Lung (tissue), 11 donors: ENCODE measurements at regions not wholly inside any gene's neighbourhood (a gene's known extent, or its start where the extent isn't known, plus 50 kb on each side); places are given as distances from the start of the nearest gene placed in this dataset.

Experiments
- ATAC-seq: fragments of 200-7000 bp; cut with Tn5 transposase; one replicate; pipeline ENCODE4 v1.9.1; 2020; ENCODE audit warnings: moderate number of reproducible peaks; ENCODE audit not compliant: insufficient read depth, low FRiP score
- DNase-seq, 3 donors: peaks; one replicate each; pipeline ENCODE4 v3.0.0-alpha.2; 2013 to 2017
- H3K27ac ChIP-seq, 2 donors: one replicate each; pipeline ENCODE4 v1.5.1; 2013; ENCODE audit warnings: mild to moderate bottlenecking in 2 of 2, moderate library complexity in 2 of 2, control low read depth in 1 of 2, inconsistent platforms in 1 of 2, low read depth in 1 of 2, low read length in 1 of 2
- H3K27me3 ChIP-seq, 3 donors: one replicate each; pipeline ENCODE4 v1.5.1; 2013; ENCODE audit warnings: low read length in 2 of 3; ENCODE audit not compliant: control insufficient read depth in 3 of 3, insufficient read depth in 3 of 3
- H3K36me3 ChIP-seq, 4 donors: one replicate each; pipeline ENCODE4 v1.5.1; 2013; ENCODE audit warnings: low read length in 4 of 4, mild to moderate bottlenecking in 1 of 4, moderate library complexity in 1 of 4; ENCODE audit not compliant: control insufficient read depth in 4 of 4, insufficient read depth in 4 of 4
- H3K4me1 ChIP-seq, 5 donors: one replicate each; pipeline ENCODE4 v1.5.1; 2013; ENCODE audit warnings: low read length in 5 of 5, mild to moderate bottlenecking in 2 of 5, moderate library complexity in 1 of 5; ENCODE audit not compliant: control insufficient read depth in 5 of 5, insufficient read depth in 5 of 5
- H3K4me3 ChIP-seq: one replicate; pipeline ENCODE4 v1.5.1; 2013; ENCODE audit warnings: mild to moderate bottlenecking, control low read depth, moderate library complexity
- H3K9ac ChIP-seq, 2 donors: one replicate each; pipeline ENCODE4 v1.5.1; 2013; ENCODE audit warnings: low read length in 2 of 2, control low read depth in 1 of 2; ENCODE audit not compliant: insufficient read depth in 1 of 2
- H3K9me3 ChIP-seq, 4 donors: one replicate each; pipeline ENCODE4 v1.5.1; 2013; ENCODE audit warnings: low read length in 3 of 4, mild to moderate bottlenecking in 1 of 4, moderate library complexity in 1 of 4; ENCODE audit not compliant: control insufficient read depth in 4 of 4, insufficient read depth in 3 of 4
- WGBS, 2 donors: extraction: QIAGEN DNeasy Blood & Tissue Kit; methylation state at CpG; one replicate each; pipeline ENCODE4 v1.1.7; 2013; 5-methylcytosine and 5-hydroxymethylcytosine counted together
- TF ChIP-seq, protein P1 (sequence below): IDR thresholded peaks from 2 replicates; pipeline ENCODE4 v1.5.1; 2012; ENCODE audit warnings: mild to moderate bottlenecking; ENCODE audit errors: control extremely low read depth, extremely low read depth
- donor health status: control.
- donor health status: control.
- donor health status: Bipolar disorder and iron deficiency.
- donor health status: healthy.
- donor health status: DM: yes; HTN: yes; CAD: no.

DNA sequence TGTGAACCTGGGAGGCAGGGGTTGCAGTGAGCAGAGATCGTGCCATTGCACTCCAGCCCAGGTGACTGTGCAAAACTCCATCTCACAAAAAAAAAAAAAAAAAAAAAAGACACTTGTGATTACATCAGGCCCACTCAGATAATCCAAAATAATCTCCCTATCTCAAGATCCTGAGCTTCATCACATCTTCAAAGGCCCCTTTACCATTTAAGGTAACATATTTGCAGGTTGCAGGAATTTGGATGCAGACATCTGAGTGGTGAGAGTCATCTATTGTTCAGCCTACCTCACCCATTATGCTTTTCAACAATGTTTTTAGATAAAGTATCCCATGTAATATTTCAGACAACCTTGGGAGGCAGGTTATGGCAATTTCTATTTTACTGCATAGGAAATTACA is 51.4 kb upstream of the EXOC4 start:
- no peak for ATAC-seq
- no peak overlapping the region for H3K4me3 ChIP-seq

DNA sequence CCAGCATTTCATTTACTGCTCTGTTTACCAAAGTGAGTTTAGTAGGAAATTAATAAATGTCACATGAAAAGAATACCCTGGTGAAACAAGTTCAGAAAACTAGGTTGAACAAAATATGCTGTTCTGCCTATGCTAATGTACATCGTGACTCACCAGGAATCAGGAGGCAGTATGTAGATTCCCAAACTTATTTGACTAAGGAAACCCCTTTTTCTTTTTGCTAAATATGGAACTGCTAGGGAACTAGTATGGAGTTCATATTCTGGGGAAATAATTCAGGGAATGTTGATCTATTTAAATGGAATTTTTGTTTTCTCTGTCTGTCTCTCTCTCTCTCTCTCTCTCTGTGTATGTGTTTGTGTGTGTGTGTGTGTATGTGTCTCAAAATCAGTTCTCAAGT is 49.9 kb upstream of the EXOC4 start:
- Histone ChIP-seq H3K36me3 (no peaks in the 10 kb centered on the region), H3K9me3 (no peaks in the 10 kb centered on the region), H3K9ac (no peak overlapping the region), H3K27ac (no peak overlapping the region), H3K4me1 (no peaks in the 10 kb centered on the region), H3K4me3 (no peak overlapping the region), H3K27me3 (no peaks in the 10 kb centered on the region)
- no peak for ATAC-seq
- WGBS, 2 donors = 97 to 98% methylated on average over 1 of the region's 1 CpG
- no peak for DNase-seq
- TF ChIP-seq, protein P1, sequence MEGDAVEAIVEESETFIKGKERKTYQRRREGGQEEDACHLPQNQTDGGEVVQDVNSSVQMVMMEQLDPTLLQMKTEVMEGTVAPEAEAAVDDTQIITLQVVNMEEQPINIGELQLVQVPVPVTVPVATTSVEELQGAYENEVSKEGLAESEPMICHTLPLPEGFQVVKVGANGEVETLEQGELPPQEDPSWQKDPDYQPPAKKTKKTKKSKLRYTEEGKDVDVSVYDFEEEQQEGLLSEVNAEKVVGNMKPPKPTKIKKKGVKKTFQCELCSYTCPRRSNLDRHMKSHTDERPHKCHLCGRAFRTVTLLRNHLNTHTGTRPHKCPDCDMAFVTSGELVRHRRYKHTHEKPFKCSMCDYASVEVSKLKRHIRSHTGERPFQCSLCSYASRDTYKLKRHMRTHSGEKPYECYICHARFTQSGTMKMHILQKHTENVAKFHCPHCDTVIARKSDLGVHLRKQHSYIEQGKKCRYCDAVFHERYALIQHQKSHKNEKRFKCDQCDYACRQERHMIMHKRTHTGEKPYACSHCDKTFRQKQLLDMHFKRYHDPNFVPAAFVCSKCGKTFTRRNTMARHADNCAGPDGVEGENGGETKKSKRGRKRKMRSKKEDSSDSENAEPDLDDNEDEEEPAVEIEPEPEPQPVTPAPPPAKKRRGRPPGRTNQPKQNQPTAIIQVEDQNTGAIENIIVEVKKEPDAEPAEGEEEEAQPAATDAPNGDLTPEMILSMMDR = no peak

More for the DNA sequence above, 51.4 kb upstream of the EXOC4 start:
- Histone ChIP-seq H3K9ac (no peak overlapping the region), H3K36me3 (no peaks in the 10 kb centered on the region), H3K27ac (no peak overlapping the region), H3K9me3 (no peaks in the 10 kb centered on the region), H3K27me3 (peaks cover 0 to 3% (median 0%) of the 10 kb centered on the region in 3 donors), H3K4me1 (no peaks in the 10 kb centered on the region)
- 97 to 100% methylated on average over 1 of the region's 1 CpG for WGBS, 2 donors
- TF ChIP-seq, protein P1 = no peak
- no peak for DNase-seq
